WTC11 (cell line): ENCODE measurements at regions not wholly inside any gene's neighbourhood (a gene's known extent, or its start where the extent isn't known, plus 50 kb on each side); places are given as distances from the start of the nearest gene placed in this dataset.

Experiments used
- ATAC-seq: fragments of 200-7000 bp; cut with Tn5 transposase; 2 replicates; pipeline ENCODE4 v1.10.0; 2021; ENCODE audit warnings: mild to moderate bottlenecking, moderate library complexity
- CTCF ChIA-PET: fragments of 300-600 bp; sonication (Branson Sonifier 250); formaldehyde crosslinking; loops from one replicate; lab custom pipeline; 2021; ENCODE audit warnings: antibody characterized with exemption; lab: Charles Lee
- POLR2A ChIA-PET: fragments of 350-600 bp; sonication (Branson Sonifier 250); formaldehyde crosslinking; loops from one replicate; lab custom pipeline; 2021; ENCODE audit warnings: antibody characterized with exemption; lab: Charles Lee
- DNase-seq: peaks from one replicate; pipeline ENCODE4 v3.0.0; 2021; ENCODE audit warnings: low spot score
- H3K27ac Mint-ChIP-seq: 2 replicates; pipeline ENCODE4 v1.8.0; 2021; ENCODE audit warnings: mixed read lengths
- H3K27me3 Mint-ChIP-seq: 2 replicates; pipeline ENCODE4 v1.8.0; 2021; ENCODE audit warnings: low read depth, mild to moderate bottlenecking, moderate library complexity, mixed read lengths
- H3K36me3 Mint-ChIP-seq: 2 replicates; pipeline ENCODE4 v1.8.0; 2021; ENCODE audit warnings: mixed read lengths
- H3K4me1 Mint-ChIP-seq: 2 replicates; pipeline ENCODE4 v1.8.0; 2022; ENCODE audit warnings: mixed read lengths
- H3K4me3 Mint-ChIP-seq: 2 replicates; pipeline ENCODE4 v1.8.0; 2021; ENCODE audit warnings: mild to moderate bottlenecking, moderate library complexity, mixed read lengths
- H3K9me3 Mint-ChIP-seq: 2 replicates; pipeline ENCODE4 v1.8.0; 2021; ENCODE audit warnings: mixed read lengths
- ETV6 ChIP-seq: sonication (generic); formaldehyde crosslinking; IDR thresholded peaks from 2 replicates; pipeline ENCODE4 v1.8.1; 2022; ENCODE audit warnings: mild to moderate bottlenecking, missing genetic modification reagents
- FOXK1 ChIP-seq: sonication (generic); formaldehyde crosslinking; IDR thresholded peaks from 2 replicates; pipeline ENCODE4 v1.8.0; 2022; ENCODE audit warnings: mild to moderate bottlenecking, moderate library complexity, missing genetic modification reagents
- FOXP1 ChIP-seq: sonication (generic); formaldehyde crosslinking; IDR thresholded peaks from 2 replicates; pipeline ENCODE4 v1.8.0; 2022; ENCODE audit warnings: missing genetic modification reagents, mild to moderate bottlenecking, moderate library complexity, borderline replicate concordance
- JUN ChIP-seq: sonication (generic); formaldehyde crosslinking; IDR thresholded peaks from 2 replicates; pipeline ENCODE4 v1.8.0; 2023; ENCODE audit warnings: mild to moderate bottlenecking, missing genetic modification reagents
- MXD4 ChIP-seq: fragments of 250-450 bp; sonication (Bioruptor Pico); IDR thresholded peaks from 2 replicates; pipeline ENCODE4 v1.8.0; 2021; ENCODE audit warnings: mild to moderate bottlenecking, moderate library complexity, borderline replicate concordance
- NFATC4 ChIP-seq: fragments of 250-450 bp; sonication (Bioruptor Pico); IDR thresholded peaks from 2 replicates; pipeline ENCODE4 v1.9.0; 2021; ENCODE audit warnings: mild to moderate bottlenecking
- NFYB ChIP-seq: sonication (generic); formaldehyde crosslinking; conservative IDR thresholded peaks from 2 replicates; pipeline ENCODE4 v1.8.0; 2022; ENCODE audit warnings: low read depth, missing genetic modification reagents
- NR3C1 ChIP-seq: sonication (generic); formaldehyde crosslinking; conservative IDR thresholded peaks from 2 replicates; pipeline ENCODE4 v1.8.1; 2023; ENCODE audit warnings: low read depth, mild to moderate bottlenecking, missing genetic modification reagents
- SMAD3 ChIP-seq: sonication (generic); formaldehyde crosslinking; IDR thresholded peaks from 2 replicates; pipeline ENCODE4 v1.8.0; 2022; ENCODE audit warnings: missing genetic modification reagents, mild to moderate bottlenecking, borderline replicate concordance
- SOX15 ChIP-seq: fragments of 250-450 bp; sonication (Bioruptor Pico); IDR thresholded peaks from 2 replicates; pipeline ENCODE4 v1.9.0; 2021; ENCODE audit warnings: mild to moderate bottlenecking
- TEAD4 ChIP-seq: sonication (generic); formaldehyde crosslinking; IDR thresholded peaks from 2 replicates; pipeline ENCODE4 v1.8.0; 2022; ENCODE audit warnings: mild to moderate bottlenecking, missing genetic modification reagents
- TP53 ChIP-seq: sonication (generic); formaldehyde crosslinking; IDR thresholded peaks from 2 replicates; pipeline ENCODE4 v1.8.1; 2023; ENCODE audit warnings: mild to moderate bottlenecking, missing genetic modification reagents
- ZNF121 ChIP-seq: sonication (generic); formaldehyde crosslinking; IDR thresholded peaks from 2 replicates; pipeline ENCODE4 v1.8.0; 2023; ENCODE audit warnings: missing genetic modification reagents
- ZNF138 ChIP-seq: sonication (generic); formaldehyde crosslinking; conservative IDR thresholded peaks from 2 replicates; pipeline ENCODE4 v1.8.1; 2022; ENCODE audit warnings: mild to moderate bottlenecking, moderate library complexity, missing genetic modification reagents
- ZNF317 ChIP-seq: sonication (generic); formaldehyde crosslinking; IDR thresholded peaks from 2 replicates; pipeline ENCODE4 v1.8.1; 2023; ENCODE audit warnings: low read depth, mild to moderate bottlenecking, moderate library complexity, missing genetic modification reagents, borderline replicate concordance
- ZNF671 ChIP-seq: fragments of 250-450 bp; sonication (Bioruptor Pico); IDR thresholded peaks from 2 replicates; pipeline ENCODE4 v1.8.0; 2021; ENCODE audit warnings: mild to moderate bottlenecking
- TF ChIP-seq, protein P1 (sequence below): sonication (generic); formaldehyde crosslinking; IDR thresholded peaks from 2 replicates; pipeline ENCODE4 v1.8.0; 2022; ENCODE audit warnings: missing genetic modification reagents
- TF ChIP-seq, protein P2 (sequence below): fragments of 250-450 bp; sonication (Bioruptor Pico); IDR thresholded peaks from 2 replicates; pipeline ENCODE4 v1.8.0; 2021; ENCODE audit warnings: mild to moderate bottlenecking
- TF ChIP-seq, protein P3 (sequence below): sonication (generic); formaldehyde crosslinking; IDR thresholded peaks from 2 replicates; pipeline ENCODE4 v1.8.0; 2022; ENCODE audit warnings: mild to moderate bottlenecking, missing genetic modification reagents
- TF ChIP-seq, protein P4 (sequence below): sonication (generic); formaldehyde crosslinking; IDR thresholded peaks from 2 replicates; pipeline ENCODE4 v1.8.0; 2023; ENCODE audit warnings: missing genetic modification reagents, mild to moderate bottlenecking, borderline replicate concordance
- TF ChIP-seq, protein P5 (sequence below): fragments of 200-600 bp; IDR thresholded peaks from 2 replicates; pipeline ENCODE4 v1.8.0; 2022; ENCODE audit warnings: antibody characterized with exemption
- TF ChIP-seq, protein P6 (sequence below): sonication (generic); formaldehyde crosslinking; IDR thresholded peaks from 2 replicates; pipeline ENCODE4 v1.8.0; 2023; ENCODE audit warnings: mild to moderate bottlenecking, missing genetic modification reagents

DNA sequence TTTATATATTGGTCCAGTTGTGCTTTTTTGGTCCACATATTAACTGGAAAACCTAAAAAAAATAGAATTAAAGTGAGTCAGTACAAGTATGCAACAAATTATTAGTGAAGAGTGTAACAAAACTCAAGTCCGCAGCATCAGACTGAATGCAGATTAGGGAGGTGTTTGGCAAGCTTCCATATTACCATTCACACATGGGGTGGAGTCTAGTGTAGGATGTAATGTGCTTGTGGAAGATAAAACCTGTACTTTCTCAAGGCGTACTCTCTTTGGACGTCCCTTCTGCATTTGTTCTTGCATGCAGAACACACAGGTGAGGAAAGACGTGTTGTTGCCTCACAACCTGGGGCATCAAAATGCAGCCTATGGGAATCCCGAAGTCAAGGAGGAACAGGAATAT, 668.7 kb downstream of the MRPL39 start (continued):
- TF ChIP-seq, protein P1, sequence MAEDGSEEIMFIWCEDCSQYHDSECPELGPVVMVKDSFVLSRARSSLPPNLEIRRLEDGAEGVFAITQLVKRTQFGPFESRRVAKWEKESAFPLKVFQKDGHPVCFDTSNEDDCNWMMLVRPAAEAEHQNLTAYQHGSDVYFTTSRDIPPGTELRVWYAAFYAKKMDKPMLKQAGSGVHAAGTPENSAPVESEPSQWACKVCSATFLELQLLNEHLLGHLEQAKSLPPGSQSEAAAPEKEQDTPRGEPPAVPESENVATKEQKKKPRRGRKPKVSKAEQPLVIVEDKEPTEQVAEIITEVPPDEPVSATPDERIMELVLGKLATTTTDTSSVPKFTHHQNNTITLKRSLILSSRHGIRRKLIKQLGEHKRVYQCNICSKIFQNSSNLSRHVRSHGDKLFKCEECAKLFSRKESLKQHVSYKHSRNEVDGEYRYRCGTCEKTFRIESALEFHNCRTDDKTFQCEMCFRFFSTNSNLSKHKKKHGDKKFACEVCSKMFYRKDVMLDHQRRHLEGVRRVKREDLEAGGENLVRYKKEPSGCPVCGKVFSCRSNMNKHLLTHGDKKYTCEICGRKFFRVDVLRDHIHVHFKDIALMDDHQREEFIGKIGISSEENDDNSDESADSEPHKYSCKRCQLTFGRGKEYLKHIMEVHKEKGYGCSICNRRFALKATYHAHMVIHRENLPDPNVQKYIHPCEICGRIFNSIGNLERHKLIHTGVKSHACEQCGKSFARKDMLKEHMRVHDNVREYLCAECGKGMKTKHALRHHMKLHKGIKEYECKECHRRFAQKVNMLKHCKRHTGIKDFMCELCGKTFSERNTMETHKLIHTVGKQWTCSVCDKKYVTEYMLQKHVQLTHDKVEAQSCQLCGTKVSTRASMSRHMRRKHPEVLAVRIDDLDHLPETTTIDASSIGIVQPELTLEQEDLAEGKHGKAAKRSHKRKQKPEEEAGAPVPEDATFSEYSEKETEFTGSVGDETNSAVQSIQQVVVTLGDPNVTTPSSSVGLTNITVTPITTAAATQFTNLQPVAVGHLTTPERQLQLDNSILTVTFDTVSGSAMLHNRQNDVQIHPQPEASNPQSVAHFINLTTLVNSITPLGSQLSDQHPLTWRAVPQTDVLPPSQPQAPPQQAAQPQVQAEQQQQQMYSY, result no peak
- TF ChIP-seq, protein P2, sequence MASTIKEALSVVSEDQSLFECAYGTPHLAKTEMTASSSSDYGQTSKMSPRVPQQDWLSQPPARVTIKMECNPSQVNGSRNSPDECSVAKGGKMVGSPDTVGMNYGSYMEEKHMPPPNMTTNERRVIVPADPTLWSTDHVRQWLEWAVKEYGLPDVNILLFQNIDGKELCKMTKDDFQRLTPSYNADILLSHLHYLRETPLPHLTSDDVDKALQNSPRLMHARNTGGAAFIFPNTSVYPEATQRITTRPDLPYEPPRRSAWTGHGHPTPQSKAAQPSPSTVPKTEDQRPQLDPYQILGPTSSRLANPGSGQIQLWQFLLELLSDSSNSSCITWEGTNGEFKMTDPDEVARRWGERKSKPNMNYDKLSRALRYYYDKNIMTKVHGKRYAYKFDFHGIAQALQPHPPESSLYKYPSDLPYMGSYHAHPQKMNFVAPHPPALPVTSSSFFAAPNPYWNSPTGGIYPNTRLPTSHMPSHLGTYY (CRISPR knock-in tag), result no peak
- no peak for TF ChIP-seq ZNF671 (CRISPR knock-in tag)

DNA sequence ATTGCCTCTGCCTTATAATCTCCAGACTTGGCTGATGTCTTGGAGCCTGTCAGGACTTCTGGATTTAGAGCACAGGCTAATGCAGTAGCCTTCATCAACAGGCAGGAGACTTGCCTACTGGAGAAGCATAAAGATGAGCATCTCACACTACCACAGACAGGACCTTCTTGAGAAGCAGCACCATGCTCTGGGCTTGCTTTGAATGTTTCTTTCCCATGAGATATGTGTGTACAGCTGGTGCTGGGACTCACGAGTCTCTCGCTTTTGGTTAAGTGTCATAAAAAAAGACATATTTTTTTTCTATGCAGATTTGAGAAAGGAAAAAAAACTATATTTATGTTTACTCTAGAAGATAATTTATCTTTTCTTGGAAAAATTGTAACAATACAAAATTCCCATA, 671.3 kb downstream of the MRPL39 start:
- Mint-ChIP-seq H3K27ac (no peak overlapping the region), H3K4me3 (no peak overlapping the region), H3K9me3 (0 out of 2 replicates have a peak, but pooled peaks cover 8% of the 10 kb centered on the region), H3K36me3 (no peaks in the 10 kb centered on the region; the same call in 1 of the 2 replicates), H3K4me1 (peaks cover 7% of the 10 kb centered on the region), H3K27me3 (no peaks in the 10 kb centered on the region; the same call in 1 of the 2 replicates)
- TF ChIP-seq ZNF671 (CRISPR knock-in tag) (no peak), NFYB (CRISPR knock-in tag) (no peak), FOXK1 (CRISPR knock-in tag) (no peak), FOXP1 (CRISPR knock-in tag) (no peak), MXD4 (CRISPR knock-in tag) (no peak), NR3C1 (CRISPR knock-in tag) (no peak), SOX15 (CRISPR knock-in tag) (no peak), ZNF138 (CRISPR knock-in tag) (no peak), NFATC4 (CRISPR knock-in tag) (no peak), TEAD4 (CRISPR knock-in tag) (no peak), JUN (CRISPR knock-in tag) (no peak), ETV6 (CRISPR knock-in tag) (no peak), SMAD3 (CRISPR knock-in tag) (no peak), TP53 (CRISPR knock-in tag) (no peak), ZNF317 (CRISPR knock-in tag) (no peak), ZNF121 (CRISPR knock-in tag) (no peak)
- TF ChIP-seq, protein P3, sequence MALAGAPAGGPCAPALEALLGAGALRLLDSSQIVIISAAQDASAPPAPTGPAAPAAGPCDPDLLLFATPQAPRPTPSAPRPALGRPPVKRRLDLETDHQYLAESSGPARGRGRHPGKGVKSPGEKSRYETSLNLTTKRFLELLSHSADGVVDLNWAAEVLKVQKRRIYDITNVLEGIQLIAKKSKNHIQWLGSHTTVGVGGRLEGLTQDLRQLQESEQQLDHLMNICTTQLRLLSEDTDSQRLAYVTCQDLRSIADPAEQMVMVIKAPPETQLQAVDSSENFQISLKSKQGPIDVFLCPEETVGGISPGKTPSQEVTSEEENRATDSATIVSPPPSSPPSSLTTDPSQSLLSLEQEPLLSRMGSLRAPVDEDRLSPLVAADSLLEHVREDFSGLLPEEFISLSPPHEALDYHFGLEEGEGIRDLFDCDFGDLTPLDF (CRISPR knock-in tag), result no peak
- TF ChIP-seq, protein P4, sequence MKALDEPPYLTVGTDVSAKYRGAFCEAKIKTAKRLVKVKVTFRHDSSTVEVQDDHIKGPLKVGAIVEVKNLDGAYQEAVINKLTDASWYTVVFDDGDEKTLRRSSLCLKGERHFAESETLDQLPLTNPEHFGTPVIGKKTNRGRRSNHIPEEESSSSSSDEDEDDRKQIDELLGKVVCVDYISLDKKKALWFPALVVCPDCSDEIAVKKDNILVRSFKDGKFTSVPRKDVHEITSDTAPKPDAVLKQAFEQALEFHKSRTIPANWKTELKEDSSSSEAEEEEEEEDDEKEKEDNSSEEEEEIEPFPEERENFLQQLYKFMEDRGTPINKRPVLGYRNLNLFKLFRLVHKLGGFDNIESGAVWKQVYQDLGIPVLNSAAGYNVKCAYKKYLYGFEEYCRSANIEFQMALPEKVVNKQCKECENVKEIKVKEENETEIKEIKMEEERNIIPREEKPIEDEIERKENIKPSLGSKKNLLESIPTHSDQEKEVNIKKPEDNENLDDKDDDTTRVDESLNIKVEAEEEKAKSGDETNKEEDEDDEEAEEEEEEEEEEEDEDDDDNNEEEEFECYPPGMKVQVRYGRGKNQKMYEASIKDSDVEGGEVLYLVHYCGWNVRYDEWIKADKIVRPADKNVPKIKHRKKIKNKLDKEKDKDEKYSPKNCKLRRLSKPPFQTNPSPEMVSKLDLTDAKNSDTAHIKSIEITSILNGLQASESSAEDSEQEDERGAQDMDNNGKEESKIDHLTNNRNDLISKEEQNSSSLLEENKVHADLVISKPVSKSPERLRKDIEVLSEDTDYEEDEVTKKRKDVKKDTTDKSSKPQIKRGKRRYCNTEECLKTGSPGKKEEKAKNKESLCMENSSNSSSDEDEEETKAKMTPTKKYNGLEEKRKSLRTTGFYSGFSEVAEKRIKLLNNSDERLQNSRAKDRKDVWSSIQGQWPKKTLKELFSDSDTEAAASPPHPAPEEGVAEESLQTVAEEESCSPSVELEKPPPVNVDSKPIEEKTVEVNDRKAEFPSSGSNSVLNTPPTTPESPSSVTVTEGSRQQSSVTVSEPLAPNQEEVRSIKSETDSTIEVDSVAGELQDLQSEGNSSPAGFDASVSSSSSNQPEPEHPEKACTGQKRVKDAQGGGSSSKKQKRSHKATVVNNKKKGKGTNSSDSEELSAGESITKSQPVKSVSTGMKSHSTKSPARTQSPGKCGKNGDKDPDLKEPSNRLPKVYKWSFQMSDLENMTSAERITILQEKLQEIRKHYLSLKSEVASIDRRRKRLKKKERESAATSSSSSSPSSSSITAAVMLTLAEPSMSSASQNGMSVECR (CRISPR knock-in tag), result no peak
- TF ChIP-seq, protein P5, sequence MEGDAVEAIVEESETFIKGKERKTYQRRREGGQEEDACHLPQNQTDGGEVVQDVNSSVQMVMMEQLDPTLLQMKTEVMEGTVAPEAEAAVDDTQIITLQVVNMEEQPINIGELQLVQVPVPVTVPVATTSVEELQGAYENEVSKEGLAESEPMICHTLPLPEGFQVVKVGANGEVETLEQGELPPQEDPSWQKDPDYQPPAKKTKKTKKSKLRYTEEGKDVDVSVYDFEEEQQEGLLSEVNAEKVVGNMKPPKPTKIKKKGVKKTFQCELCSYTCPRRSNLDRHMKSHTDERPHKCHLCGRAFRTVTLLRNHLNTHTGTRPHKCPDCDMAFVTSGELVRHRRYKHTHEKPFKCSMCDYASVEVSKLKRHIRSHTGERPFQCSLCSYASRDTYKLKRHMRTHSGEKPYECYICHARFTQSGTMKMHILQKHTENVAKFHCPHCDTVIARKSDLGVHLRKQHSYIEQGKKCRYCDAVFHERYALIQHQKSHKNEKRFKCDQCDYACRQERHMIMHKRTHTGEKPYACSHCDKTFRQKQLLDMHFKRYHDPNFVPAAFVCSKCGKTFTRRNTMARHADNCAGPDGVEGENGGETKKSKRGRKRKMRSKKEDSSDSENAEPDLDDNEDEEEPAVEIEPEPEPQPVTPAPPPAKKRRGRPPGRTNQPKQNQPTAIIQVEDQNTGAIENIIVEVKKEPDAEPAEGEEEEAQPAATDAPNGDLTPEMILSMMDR, result no peak
- TF ChIP-seq, protein P6, sequence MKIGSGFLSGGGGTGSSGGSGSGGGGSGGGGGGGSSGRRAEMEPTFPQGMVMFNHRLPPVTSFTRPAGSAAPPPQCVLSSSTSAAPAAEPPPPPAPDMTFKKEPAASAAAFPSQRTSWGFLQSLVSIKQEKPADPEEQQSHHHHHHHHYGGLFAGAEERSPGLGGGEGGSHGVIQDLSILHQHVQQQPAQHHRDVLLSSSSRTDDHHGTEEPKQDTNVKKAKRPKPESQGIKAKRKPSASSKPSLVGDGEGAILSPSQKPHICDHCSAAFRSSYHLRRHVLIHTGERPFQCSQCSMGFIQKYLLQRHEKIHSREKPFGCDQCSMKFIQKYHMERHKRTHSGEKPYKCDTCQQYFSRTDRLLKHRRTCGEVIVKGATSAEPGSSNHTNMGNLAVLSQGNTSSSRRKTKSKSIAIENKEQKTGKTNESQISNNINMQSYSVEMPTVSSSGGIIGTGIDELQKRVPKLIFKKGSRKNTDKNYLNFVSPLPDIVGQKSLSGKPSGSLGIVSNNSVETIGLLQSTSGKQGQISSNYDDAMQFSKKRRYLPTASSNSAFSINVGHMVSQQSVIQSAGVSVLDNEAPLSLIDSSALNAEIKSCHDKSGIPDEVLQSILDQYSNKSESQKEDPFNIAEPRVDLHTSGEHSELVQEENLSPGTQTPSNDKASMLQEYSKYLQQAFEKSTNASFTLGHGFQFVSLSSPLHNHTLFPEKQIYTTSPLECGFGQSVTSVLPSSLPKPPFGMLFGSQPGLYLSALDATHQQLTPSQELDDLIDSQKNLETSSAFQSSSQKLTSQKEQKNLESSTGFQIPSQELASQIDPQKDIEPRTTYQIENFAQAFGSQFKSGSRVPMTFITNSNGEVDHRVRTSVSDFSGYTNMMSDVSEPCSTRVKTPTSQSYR (CRISPR knock-in tag), result no peak
- CTCF ChIA-PET, result no interaction called here
- DNase-seq, result no peak
- no peak for ATAC-seq
- POLR2A ChIA-PET, result no interaction called here
